Fibroblast of skin of back (primary cell): ENCODE measurements at regions not wholly inside any gene's neighbourhood (a gene's known extent, or its start where the extent isn't known, plus 50 kb on each side); places are given as distances from the start of the nearest gene placed in this dataset.

Source experiments
- DNase-seq: peaks from one replicate; pipeline ENCODE4 v3.0.0-alpha.2; 2013

GRCh38 chr3:25252291-25252690 lies 175.8 kb upstream of the RARB start:
- DNase-seq, result no peak

GRCh38 chr3:25257026-25257425 lies 171.0 kb upstream of the RARB start:
- DNase-seq, result peak; percentile 84

GRCh38 chr3:25259871-25260270 lies 168.2 kb upstream of the RARB start:
- peak; percentile 73 for DNase-seq

GRCh38 chr3:25262322-25262721 lies 165.7 kb upstream of the RARB start:
- DNase-seq, result no peak

- DNase-seq, result no peak
These were observed 162.8 kb upstream of the RARB start for GRCh38 chr3:25265284-25265683.

GRCh38 chr3:25266677-25267076 lies 161.4 kb upstream of the RARB start:
- no peak for DNase-seq

- DNase-seq, result no peak
These were observed 156.0 kb upstream of the RARB start for GRCh38 chr3:25272090-25272489.

GRCh38 chr3:25273582-25274171 lies 154.4 kb upstream of the RARB start:
- DNase-seq, result no peak

- no peak for DNase-seq
These were observed 150.6 kb upstream of the RARB start for GRCh38 chr3:25277503-25277902.

GRCh38 chr3:25281041-25281731 lies 146.9 kb upstream of the RARB start:
- DNase-seq, result no peak

GRCh38 chr3:25281732-25282126 lies 146.3 kb upstream of the RARB start:
- DNase-seq, result no peak

- DNase-seq, result no peak
These were observed 144.4 kb upstream of the RARB start for GRCh38 chr3:25283613-25284012.

- DNase-seq, result no peak
These were observed 143.8 kb upstream of the RARB start for GRCh38 chr3:25284249-25284648.

- DNase-seq, result no peak
These were observed 140.7 kb upstream of the RARB start for GRCh38 chr3:25287291-25287884.

- DNase-seq, result no peak
These were observed 139.7 kb upstream of the RARB start for GRCh38 chr3:25288413-25288812.

- no peak for DNase-seq
These were observed 138.9 kb upstream of the RARB start for GRCh38 chr3:25289156-25289555.

- DNase-seq, result no peak
These were observed 138.4 kb upstream of the RARB start for GRCh38 chr3:25289663-25290062.

- no peak for DNase-seq
These were observed 136.6 kb upstream of the RARB start for GRCh38 chr3:25291481-25291905.

GRCh38 chr3:25292036-25292435 lies 136.0 kb upstream of the RARB start:
- no peak for DNase-seq

- no peak for DNase-seq
These were observed 135.5 kb upstream of the RARB start for GRCh38 chr3:25292595-25292994.

GRCh38 chr3:25293736-25294135 lies 134.3 kb upstream of the RARB start:
- DNase-seq, result no peak

- DNase-seq, result peak; percentile 25
These were observed 133.8 kb upstream of the RARB start for GRCh38 chr3:25294169-25294805.

- peak; percentile 84 for DNase-seq
These were observed 130.1 kb upstream of the RARB start for GRCh38 chr3:25297667-25298585.
